ENCODE measurements at regions not wholly inside any gene's neighbourhood (a gene's known extent, or its start where the extent isn't known, plus 50 kb on each side); places are given as distances from the start of the nearest gene placed in this dataset.
A peak's percentile ranks its signal among the peaks of the same experiment; 100 is the strongest.

DNA sequence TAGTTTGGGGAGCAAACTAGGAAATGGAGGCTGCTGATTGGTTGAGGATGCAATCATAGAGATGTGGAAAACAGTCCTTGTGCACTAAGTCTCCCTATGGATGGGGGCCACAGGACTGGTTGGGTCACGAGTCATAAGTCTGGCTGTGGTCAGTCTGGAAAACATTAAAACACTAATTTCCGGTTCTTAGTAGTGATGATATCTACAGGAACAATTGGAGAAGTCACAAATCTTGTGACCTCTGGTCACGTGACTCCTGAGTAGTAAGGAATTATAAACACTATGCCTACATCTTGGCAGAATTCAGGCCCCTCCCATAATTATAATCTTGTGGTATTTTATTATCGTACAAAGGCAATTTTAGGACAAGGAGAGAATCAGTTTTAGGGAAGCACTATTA is 317.3 kb upstream of the ARPP21 start:
- DNase-seq: peak; percentile 28

DNA sequence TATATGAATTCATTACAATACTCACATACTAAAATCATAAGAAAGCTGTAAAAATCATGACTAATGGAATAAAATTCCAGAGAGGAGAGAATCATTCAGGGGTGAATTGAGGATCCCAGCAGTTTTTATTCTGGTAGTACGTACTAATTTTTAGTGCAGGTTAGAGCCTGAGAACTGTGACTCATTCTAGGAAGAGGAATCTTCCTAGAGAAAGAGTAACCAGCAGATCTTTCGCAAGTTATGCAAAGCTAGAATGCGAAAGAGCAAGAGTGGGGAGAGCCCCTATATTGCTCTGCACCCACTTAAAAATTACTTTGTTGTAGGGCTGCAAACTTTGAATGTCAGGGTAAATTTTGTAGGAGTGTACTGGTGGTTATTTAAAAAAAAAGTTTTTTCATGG is 303.6 kb upstream of the ARPP21 start:
- DNase-seq: no peak

DNA sequence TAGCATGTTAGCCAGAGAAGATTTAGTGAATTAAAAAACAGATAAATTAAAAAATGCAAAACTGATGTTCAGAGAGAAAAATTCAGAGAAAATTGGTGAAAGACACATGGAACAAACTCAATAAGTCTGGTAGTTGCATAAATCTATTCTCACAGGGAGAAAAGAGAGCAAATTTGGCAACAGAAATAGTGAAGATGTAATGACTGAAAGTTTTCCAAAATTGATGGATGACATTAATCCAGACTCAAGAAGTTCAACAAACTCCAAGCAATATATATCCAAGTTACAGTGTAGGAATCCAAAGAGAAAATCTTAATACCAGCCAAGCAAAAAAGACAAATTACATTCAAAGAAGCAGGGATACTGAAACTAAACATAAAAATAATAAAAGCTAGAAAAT is 302.7 kb upstream of the ARPP21 start:
- DNase-seq: no peak

DNA sequence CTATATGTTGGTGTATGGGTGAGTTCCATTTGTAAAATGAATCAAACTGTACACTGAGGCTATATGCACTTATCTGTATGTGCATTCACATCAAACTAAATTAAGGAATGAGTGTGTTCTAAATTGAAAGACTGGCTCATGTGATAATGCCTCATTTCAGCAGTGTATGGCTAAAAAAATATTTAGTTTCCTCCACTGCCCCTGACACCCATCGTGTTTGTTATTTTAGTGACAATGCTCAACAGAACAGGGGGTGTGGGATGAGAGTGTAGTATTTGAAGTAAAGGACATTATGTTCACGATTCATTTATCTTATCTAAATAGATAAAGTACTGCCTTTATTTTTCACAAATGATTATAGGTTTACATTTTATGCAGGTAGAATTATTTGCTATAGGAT is 301.1 kb upstream of the ARPP21 start:
- DNase-seq: no peak

DNA sequence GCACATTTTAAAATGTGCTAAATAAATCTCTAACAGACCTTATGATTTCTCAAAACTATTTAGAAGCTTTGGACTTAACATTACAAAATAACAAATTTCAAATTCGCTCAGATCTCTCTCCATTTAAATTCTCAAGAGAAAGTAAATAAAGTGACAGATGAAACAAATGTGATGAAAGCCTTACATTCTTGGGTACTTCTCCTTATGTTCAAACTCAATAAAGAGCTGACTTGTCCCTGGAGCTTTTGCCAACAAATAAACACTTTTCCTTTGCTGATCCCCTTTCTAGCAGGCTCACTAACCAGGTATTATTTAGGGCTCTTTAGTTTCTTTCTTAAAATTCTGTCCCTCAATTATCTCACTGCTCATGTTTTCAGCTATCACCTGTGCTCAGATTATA is 259.1 kb upstream of the ARPP21 start:
- no peak for DNase-seq

DNA sequence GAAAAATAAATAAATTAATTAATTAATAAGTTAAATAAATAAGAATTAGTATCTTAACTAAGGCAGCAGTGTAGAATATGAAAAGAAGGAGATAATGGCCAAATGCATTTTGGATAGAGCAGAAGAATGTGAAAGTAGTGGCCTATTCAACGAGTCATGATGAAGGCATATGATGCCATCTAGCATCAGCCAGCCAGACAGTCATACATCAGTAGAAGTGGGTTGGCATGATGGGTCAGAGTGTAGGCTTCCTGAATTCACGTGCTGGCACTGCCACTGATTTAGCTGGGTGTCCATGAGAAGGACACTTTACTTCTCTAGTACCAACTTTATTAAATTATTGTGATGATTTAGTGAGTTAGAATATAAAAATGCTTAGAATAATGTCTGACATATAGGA is 256.1 kb upstream of the ARPP21 start:
- no peak for DNase-seq

DNA sequence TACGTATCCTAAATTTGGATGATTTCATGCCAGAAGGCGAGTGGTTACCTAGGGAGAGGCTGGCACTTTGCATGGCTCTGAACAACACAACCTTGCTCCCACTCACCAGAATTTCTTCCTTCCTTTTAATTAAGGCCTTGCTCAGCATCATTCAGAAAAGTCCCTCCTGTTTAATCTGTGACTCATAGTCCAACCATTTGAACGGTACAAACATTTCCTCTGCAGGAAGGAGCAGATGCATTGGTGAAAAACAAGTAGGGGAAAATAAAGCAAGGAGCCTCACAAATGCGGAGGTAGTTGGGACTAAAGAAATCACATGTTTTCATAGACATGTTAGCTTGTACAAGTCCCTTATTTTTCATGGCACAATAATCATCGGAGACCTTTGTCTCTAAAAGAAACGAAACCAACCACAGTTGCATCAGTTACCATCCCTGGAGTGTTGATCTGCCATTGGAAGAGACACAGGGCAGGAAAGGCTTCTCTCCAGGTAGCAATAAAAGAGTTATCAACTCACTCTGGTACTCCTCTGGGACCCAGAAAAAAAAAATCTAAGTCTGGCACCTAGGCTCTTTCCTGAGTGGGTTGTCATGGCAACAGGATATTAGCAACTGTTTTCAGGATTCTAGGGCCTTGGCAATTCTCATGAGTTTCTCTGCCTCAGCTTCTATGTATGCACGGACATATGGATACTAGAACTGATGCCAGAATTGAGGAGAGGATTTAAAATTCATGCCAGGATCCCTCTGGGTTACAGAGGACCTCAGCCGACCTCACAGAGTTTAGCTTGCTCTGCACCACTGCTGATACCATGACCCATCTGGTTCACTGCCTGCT is 255.4 kb upstream of the ARPP21 start:
- DNase-seq: peak; percentile 12

DNA sequence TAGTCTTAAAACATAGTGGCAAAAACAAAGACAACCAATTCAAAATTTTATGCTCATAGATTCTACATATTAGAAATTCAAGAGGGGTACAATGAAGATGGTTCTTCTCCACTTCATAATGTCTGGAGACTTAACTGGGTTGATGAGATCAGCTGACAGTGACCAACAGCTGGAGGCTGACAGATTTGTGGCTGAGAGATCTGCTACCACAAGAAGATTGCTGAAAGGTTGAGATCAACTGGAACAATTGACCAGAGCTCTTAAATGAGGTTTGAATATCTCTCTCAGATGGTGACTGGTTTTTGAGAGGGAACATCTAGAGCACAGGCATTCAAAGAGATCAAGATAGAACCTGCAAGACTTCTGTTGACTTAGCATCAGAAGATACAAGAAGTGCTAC is 254.1 kb upstream of the ARPP21 start:
- DNase-seq: no peak

DNA sequence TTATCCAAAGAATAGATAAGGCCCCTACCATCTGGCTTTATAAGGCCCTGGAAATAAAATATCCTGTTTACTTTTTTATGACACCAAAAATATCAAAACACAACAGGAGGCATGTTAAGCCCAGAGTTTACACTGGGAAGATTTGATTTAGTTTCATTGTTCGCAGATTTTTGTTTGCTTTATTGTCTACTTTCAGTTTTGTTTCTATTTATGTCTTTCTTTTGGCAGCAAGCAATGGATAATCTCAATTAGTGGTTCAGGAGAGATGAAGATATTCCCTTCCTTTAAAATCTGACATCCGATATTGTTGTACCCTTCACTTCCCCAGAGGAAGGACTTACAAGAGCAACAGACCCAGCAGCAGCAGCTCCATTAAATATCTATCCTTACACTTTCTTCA is 249.4 kb upstream of the ARPP21 start:
- no peak for DNase-seq

DNA sequence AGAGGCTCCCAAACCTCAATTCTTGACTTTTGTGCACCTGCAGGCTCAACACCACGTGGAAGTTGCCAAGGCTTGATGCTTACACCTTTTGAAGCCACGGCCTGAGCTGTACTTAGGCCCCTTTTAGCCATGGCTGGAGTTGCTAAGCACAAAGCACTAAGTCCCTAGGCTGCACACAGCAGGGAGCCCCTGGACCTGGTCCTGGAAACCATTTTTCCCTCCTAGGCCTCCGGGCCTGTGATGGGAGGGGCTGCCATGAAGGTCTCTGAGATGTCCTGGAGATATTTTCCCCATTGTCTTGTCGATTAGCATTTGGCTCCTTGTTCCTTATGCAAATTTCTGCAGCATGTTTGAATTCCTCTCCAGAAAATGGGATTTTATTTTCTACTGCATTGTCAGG is 247.1 kb upstream of the ARPP21 start:
- DNase-seq: no peak

DNA sequence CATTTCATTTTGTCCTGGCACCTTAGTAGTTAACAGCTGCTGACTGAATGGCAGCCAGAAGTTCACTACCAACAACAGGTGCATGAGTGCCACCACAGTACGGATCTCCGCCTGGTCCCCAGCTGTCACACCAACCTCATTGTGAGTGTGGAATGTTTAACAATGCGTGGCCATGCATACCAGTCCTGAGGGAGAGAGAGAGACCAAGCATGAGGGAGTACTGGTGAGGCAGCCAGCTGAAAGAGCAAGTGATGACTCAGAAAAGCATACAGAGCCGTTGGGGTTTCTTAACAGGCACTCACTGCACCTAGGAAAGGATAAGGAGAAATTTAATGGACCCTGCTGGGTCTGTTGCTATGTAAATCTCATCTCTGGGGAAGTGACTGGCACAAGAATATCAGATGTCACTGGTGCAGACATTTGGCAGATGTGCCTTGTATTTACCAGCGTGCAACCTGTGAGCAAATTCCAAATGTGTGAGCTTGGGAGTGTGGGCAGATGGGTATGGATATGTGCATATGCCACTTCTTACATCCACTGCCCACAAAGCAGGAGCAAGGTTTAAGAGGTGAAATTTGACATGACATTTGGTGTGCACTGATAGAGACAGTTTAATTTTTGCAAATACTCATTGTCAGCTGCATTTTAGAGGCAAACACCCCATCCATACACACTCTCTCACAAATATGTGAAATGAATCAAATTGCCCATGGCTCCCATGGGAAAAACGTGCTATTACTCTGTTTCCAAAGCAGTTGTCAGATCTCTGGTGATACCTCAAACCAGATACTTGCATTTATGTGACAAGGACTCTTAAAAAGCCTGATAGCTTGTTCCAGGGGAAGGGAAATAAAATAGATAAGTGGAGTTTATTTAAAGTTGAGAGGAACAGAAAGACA is 245.2 kb upstream of the ARPP21 start:
- no peak for DNase-seq

DNA sequence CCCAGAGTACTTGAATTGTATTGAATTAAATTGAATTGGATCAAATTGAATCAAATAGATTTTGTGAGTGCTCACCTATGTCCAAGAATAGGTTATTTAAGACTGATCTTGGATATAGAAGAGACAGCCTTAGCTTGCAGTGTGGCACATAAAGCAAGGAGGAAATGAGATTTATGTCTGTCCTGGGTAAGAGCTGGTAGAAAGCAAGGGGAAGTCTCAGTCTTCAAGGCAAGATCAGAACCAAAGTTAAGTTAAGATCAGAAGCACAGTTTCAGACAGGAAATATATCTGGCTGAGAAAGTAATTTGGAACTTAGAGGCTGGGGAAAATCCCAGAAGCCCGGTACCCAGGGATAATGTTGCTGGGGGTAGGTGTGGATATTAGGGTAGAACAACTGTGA is 244.4 kb upstream of the ARPP21 start:
- DNase-seq: no peak

DNA sequence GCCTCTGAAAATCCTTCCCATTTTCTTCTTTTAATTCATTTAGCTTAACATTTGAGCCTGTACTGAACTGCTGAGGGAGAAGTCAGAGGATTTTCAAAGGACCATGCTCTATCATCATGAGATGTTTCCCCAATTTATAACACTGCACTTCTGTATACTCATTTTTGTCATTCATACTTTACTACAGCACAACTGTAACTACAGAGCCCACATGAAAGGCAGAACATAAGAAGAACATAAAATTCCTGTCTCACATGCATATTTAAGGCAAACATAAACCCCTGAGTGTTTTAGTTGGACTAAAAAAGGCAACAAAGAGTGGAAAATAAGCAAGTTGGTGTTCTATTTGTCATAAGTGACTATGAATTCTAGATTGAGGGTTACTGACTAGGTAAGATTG is 237.7 kb upstream of the ARPP21 start:
- no peak for DNase-seq

DNA sequence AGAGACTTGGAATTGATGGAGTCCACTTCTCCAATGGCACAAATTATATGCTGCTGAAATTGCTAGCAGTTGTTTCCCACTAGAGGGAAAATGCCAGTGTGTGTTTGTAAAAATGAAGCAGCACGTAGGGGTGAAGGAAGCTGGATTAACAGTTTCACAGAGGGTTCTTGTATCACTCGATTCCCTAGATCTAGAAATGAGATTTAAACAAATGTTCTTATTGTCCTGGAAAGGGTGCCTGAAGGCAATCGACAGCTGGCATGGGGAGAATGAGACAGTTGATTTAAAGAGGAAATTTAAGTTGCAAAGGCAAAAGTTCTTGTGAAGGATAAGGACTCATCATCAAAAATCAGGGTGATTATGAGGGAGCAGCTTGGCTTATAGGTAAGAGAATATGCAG is 234.8 kb upstream of the ARPP21 start:
- no peak for DNase-seq

DNA sequence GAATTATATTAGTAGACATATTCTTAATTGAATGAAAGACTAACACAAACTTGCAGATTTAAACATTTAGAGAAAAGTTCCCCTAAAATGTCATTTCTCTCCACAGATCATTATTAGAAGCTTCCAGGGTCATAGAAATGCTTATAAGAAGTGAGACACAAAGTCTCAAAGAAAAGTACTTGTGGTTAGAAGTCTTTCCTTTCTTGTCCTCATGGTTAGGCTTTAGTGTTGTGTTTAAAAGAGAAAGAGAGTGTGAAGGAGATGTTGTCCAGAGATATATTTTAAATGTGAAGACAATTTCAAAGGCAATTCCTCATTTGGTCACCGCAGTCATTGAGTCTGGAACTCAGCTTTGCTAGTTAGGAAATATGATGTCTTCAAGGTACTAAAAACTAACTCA is 230.4 kb upstream of the ARPP21 start:
- DNase-seq: no peak

DNA sequence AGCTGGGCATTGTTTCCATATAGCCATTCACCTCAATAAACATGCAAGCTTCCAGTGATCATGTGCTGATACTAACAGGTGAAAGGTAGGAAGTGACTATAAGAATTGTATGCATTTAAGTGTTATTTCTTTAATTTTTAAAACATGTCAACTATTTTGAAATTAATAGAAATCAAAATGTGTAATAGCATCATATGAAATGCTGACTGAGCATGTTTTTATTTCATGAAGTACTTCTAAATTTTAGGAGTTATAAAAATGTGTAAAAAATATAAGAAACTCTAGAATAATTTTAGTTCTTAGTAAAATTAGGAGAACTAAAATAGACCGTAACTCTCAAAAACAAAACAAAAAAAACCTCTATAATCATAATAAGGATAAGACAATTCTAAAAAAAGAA is 229.3 kb upstream of the ARPP21 start:
- DNase-seq: no peak

DNA sequence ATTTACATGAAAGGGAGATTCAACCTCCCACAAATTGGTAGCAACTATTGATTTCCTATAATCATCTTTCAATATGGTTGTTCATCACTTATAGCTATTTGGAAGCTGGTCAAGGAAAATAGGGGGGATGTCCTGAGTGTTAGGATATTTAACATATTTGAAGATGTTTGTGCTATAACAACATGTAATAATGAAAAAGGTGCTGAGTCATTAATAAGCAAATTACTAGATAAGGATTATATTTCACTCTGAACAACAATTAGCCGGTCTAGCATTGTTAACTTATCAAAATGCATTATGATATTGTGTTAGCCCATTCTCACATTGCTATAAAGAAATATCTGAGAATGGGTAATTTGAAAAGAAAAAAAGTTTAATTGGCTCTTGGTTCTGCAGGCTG is 225.8 kb upstream of the ARPP21 start:
- DNase-seq: no peak

DNA sequence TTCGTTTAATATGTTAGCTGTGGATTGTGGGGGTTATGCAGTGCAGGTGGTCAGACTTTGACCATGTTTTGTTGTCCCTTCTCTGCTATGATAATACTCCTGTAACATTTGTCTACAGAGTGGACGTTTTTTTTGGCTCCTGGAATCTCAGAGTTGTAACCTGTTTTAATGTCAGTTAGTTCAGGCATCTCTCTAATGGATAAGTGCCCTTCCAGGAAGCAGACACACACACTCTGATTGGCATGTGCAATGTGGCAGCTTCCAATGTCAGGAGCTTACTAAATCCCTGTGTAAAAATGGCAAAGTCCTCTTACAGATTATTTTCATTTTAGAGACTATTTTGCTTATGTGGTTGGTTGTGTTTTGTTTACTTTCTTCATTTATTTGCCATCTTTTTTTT is 222.2 kb upstream of the ARPP21 start:
- DNase-seq: no peak

DNA sequence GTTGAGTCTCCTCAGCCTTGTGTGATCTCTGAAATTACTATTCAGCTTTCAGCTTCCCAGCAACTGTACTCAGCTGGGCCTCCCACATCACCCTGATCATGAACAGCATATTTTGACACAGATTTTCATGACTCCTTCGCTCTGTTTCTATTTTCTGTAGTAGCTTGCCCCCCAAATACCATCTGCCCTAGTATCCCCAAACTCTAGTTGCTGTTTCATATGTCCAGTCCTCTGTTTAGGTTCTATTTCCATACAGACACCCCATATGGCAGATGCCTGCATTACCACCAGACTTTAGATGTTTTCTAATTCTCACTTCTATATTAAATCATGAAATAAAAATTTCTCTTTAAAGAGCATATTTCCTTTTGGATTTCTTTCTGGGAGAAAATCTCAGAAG is 217.2 kb upstream of the ARPP21 start:
- DNase-seq: no peak

DNA sequence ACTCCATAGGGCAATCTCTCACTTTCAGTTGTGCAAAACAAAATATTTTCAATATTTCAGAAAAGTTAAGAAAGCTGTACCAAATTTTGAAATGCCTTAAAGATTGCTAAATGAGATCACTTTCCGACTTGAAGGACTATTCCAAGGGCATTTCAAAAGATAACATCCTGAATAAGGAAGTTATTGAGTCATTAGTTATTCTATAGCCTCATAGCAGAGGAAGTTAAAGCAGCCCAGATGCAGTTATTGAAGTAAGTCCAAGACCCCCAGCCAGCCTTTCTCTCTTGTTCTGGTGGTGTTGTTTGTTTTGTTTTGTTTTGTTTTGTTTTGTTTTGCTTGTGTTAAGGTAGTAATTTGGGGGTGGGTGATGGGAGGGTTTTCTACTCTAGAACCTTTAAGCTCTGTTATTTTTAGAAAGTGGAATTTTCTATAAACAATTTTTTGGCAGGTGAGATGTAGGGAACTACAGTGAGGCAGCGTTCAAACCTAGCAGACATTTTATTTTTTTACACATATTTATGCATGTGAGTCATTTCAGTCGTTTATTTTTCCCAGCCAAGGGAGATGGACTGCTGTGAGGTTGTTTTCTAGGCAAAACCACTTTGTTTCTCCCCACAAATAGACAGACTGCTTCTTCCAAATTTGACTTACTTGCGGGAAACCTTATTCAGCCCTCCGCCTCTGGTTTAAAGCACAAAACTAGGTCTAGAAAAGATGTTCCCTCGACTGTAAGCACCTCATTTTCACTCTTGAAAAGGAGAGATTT is 216.3 kb upstream of the ARPP21 start:
- peak; percentile 1 for DNase-seq

DNA sequence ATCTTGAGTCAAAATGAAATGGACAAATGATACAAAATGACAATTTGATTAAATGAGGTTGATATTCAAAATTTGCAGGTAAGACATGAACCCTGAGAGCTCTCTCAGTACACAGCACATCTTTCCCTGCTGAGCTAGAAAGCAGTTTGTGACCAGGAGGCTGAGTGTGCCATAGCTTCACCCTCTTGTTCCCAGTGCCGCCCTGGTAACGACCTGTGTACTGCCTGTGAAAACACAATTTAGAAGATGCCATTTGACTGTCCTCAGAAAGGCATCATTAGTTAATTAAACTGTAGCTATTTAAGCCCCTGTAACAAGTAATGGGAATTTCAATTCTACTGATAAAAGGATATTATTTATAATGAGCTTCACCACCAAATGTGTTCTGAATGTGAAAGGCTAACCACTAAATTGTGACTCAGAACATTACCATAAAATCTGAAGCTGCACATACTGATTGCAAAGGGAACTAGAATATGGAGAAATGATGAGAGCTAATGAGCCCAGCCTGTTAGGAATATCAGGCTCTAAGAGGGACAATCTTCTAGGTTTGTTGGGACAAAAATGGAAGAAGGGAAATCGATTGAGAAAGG is 212.9 kb upstream of the ARPP21 start:
- DNase-seq: no peak

DNA sequence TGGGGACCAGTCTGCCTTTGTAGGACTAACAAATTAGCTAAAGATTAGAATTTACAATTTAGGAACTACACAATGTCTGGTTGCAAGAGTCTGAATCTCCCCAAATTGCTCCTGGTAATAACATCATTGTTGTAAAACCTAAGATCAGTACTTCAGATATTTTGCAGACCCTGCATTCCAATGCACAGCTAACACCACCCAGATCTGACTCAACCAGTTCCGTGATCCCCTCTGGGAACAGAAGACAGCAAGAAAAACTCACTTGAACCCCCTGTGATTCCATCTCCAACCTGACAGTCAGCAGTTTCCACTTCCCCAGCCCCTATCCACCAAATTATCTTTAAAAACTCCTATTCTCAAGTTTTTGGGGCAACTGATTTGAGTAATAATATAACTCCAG is 201.9 kb upstream of the ARPP21 start:
- no peak for DNase-seq

DNA sequence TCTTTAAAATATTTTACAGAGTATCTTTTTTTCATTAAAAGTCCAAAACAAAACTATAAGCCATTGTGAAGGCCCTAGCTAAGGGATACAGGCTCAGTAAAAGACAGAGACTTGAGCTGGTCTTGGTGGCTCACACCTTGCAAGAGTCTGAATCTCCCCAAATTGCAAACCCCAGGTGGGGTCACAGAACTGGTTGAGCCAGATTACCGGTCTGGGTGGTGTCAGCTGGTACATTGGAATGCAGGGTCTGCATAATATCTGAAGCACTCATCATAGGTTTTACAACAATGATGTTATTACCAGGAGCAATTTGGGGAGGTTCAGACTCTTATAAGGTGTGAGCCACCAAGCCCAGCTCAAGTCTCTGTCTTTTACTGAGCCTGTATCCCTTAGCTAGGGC is 201.2 kb upstream of the ARPP21 start:
- no peak for DNase-seq
